AG10803 (cell line): ENCODE measurements at regions not wholly inside any gene's neighbourhood (a gene's known extent, or its start where the extent isn't known, plus 50 kb on each side); places are given as distances from the start of the nearest gene placed in this dataset.
A peak's percentile ranks its signal among the peaks of the same experiment; 100 is the strongest.

Experiments
- DNase-seq: peaks from one replicate; pipeline ENCODE4 v3.0.0; 2010; ENCODE audit warnings: low read depth
- H3K4me3 ChIP-seq: 2 replicates; pipeline ENCODE4 v1.5.1; 2011; ENCODE audit warnings: mild to moderate bottlenecking, low read length, control low read depth
- TF ChIP-seq, protein P1 (sequence below): conservative IDR thresholded peaks from 2 replicates; pipeline ENCODE4 v1.5.1; 2011; ENCODE audit warnings: mild to moderate bottlenecking, low read length, control low read depth, inconsistent platforms

DNA sequence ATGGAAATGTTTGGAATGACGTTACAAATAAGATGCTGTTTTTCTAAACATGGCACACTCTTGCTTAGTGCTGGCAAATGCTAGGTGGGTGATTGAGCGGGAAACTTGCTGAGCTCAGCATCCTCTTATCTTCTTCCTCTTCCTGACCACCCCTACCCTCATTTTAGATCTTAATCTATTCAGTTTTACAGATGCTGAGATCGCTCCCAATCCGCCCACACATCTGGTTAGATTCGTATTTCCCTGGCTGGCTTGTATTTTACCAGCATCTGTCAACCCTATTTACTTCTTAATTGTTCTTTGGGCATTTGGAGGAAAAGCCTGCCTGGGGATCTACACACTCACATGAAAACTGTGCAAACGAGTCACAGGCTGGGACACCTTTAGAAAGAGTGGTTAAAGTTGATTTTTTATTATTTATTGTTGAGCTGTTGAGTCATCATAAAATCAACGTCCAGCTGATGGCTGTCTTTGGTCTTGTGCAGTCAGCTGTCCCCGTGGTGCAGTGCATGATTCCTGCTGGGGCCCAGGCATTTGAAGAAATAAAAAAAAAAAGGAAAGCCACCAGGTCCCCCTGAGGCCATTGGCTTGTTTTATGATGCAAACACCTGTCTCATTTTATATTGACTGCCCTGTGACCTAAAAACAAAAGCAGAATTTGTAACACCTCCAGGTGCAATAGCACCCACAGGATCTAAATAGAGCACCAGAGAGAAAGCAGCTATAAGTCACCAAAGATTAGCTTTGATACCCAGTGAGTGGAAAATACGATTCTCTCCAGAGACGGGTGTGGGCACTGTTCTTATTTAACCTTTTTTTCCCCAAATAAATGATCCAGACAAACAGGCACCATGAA, 258.6 kb downstream of the HS3ST3B1 start:
- no peak overlapping the region for H3K4me3 ChIP-seq
- TF ChIP-seq, protein P1, sequence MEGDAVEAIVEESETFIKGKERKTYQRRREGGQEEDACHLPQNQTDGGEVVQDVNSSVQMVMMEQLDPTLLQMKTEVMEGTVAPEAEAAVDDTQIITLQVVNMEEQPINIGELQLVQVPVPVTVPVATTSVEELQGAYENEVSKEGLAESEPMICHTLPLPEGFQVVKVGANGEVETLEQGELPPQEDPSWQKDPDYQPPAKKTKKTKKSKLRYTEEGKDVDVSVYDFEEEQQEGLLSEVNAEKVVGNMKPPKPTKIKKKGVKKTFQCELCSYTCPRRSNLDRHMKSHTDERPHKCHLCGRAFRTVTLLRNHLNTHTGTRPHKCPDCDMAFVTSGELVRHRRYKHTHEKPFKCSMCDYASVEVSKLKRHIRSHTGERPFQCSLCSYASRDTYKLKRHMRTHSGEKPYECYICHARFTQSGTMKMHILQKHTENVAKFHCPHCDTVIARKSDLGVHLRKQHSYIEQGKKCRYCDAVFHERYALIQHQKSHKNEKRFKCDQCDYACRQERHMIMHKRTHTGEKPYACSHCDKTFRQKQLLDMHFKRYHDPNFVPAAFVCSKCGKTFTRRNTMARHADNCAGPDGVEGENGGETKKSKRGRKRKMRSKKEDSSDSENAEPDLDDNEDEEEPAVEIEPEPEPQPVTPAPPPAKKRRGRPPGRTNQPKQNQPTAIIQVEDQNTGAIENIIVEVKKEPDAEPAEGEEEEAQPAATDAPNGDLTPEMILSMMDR = no peak
- no peak for DNase-seq

- DNase-seq = no peak
These were observed 256.6 kb downstream of the HS3ST3B1 start for GRCh38 chr17:14557480-14557879.

GRCh38 chr17:14553847-14554246, 253.0 kb downstream of the HS3ST3B1 start:
- DNase-seq = no peak
- no peak overlapping the region for H3K4me3 ChIP-seq

More at GRCh38 chr17:14557480-14557879, 256.6 kb downstream of the HS3ST3B1 start:
- no peak overlapping the region for H3K4me3 ChIP-seq
- TF ChIP-seq, protein P1 = no peak

DNA sequence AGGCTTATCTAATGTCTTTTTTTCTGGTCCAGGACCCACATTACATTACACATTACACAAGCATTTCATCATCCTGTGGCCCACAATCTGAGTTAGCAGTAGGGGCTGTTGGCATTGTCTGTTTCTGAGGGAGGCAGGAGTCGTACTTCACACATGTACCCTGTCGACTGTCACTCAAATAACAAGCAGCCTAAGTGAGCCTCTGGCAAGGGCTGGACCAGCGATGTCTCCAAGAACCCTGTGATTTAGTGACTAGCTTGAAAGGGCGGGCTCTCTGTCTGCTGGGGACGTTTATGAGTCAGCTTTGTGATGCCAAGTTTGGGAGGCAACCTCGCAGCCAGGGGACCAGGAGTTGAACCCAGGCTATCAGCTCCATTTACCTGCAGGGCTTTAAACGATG, 251.4 kb downstream of the HS3ST3B1 start:
- peak; percentile 3 for DNase-seq
- no peak overlapping the region for H3K4me3 ChIP-seq
- TF ChIP-seq, protein P1 = no peak

More at GRCh38 chr17:14553847-14554246, 253.0 kb downstream of the HS3ST3B1 start:
- TF ChIP-seq, protein P1 = no peak

DNA sequence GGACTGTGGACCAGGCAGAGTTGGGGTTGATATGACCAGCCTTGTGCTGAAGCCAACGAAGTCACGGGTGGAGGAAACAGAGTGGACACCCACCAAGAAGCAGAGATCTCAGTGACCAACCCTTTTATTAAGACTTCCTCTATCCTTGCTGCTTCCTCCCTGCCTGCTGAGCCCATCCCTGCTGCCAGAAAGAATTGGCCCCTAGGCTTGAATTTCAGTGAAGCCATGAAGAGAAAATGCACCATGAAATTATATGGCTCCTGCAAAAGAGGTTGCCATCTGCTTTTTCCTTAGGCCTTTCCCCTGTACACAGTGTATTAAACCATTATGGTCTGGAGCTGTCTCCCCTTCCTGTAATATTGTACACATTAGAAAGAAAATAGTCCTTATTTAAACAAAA, 246.7 kb downstream of the HS3ST3B1 start:
- TF ChIP-seq, protein P1 = no peak
- H3K4me3 ChIP-seq = no peak overlapping the region
- no peak for DNase-seq

- TF ChIP-seq, protein P1 = no peak
- DNase-seq = no peak
- H3K4me3 ChIP-seq = no peak overlapping the region
These were observed 246.1 kb downstream of the HS3ST3B1 start for GRCh38 chr17:14547016-14547415.
